H1 (cell line): ENCODE measurements at regions not wholly inside any gene's neighbourhood (a gene's known extent, or its start where the extent isn't known, plus 50 kb on each side); places are given as distances from the start of the nearest gene placed in this dataset.

ENCODE experiments used
- BACH1 ChIP-seq: IDR thresholded peaks from 2 replicates; pipeline ENCODE4 v1.6.1; 2012; ENCODE audit warnings: low read length, improper control_type of control experiment
- BCL11A ChIP-seq, 2 experiments: IDR thresholded peaks; one replicate each; pipeline ENCODE4 v1.6.1; 2011; ENCODE audit warnings: low read depth in 2 of 2, low read length in 2 of 2, mild to moderate bottlenecking in 2 of 2
- HDAC2 ChIP-seq, 2 experiments: fragments of 300-600 bp in 1 of 2; sonication (generic) in 1 of 2; IDR thresholded peaks; 2 replicates each; pipeline ENCODE4 v1.6.1; 2011 to 2012; ENCODE audit warnings: low read depth in 2 of 2, low read length in 2 of 2, mild to moderate bottlenecking in 2 of 2, moderate library complexity in 2 of 2, borderline replicate concordance in 1 of 2, inconsistent platforms in 1 of 2
- NANOG ChIP-seq: IDR thresholded peaks from 2 replicates; pipeline ENCODE4 v1.6.1; 2011; ENCODE audit warnings: low read length, low read depth, mild to moderate bottlenecking, inconsistent platforms; ENCODE audit not compliant: insufficient read depth, poor library complexity, severe bottlenecking
- POLR2A ChIP-seq, 2 experiments: IDR thresholded peaks; 1 replicate in 1 of 2; 2 replicates in 1 of 2; pipeline ENCODE4 v1.6.1; 2011; ENCODE audit warnings: low read depth in 2 of 2, low read length in 2 of 2, mild to moderate bottlenecking in 2 of 2; ENCODE audit errors: control extremely low read depth in 1 of 2
- SP1 ChIP-seq: IDR thresholded peaks from 2 replicates; pipeline ENCODE4 v1.6.1; 2011; ENCODE audit warnings: low read depth, low read length
- TCF12 ChIP-seq: IDR thresholded peaks from 2 replicates; pipeline ENCODE4 v1.6.1; 2011; ENCODE audit warnings: low read depth, mild to moderate bottlenecking, low read length
- TF ChIP-seq, protein P1 (sequence below): fragments of 300-600 bp; sonication (generic); IDR thresholded peaks from 2 replicates; pipeline ENCODE4 v1.7.1; 2012; ENCODE audit warnings: low read length, moderate library complexity, mild to moderate bottlenecking, inconsistent platforms; ENCODE audit not compliant: insufficient replicate concordance

DNA sequence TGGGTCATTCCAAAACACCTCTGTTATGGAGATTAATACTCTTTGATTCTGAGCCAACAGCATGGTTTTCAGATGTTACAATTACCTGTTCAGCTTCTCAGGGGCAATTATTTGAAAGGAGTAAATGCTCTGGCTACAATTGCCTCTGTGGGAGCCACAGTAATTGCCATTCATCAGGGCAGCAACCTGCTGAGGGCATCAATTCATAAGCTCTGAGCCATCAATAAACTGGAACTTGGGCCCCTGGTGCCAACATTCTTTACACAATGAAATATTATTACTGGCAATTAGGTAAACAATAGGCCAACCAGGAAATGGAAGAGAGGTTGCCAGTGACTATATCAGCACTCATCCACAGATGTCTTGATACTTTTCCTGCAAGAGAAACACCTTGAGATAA is 660.8 kb downstream of the MECOM start (continued):
- TF ChIP-seq, protein P1, sequence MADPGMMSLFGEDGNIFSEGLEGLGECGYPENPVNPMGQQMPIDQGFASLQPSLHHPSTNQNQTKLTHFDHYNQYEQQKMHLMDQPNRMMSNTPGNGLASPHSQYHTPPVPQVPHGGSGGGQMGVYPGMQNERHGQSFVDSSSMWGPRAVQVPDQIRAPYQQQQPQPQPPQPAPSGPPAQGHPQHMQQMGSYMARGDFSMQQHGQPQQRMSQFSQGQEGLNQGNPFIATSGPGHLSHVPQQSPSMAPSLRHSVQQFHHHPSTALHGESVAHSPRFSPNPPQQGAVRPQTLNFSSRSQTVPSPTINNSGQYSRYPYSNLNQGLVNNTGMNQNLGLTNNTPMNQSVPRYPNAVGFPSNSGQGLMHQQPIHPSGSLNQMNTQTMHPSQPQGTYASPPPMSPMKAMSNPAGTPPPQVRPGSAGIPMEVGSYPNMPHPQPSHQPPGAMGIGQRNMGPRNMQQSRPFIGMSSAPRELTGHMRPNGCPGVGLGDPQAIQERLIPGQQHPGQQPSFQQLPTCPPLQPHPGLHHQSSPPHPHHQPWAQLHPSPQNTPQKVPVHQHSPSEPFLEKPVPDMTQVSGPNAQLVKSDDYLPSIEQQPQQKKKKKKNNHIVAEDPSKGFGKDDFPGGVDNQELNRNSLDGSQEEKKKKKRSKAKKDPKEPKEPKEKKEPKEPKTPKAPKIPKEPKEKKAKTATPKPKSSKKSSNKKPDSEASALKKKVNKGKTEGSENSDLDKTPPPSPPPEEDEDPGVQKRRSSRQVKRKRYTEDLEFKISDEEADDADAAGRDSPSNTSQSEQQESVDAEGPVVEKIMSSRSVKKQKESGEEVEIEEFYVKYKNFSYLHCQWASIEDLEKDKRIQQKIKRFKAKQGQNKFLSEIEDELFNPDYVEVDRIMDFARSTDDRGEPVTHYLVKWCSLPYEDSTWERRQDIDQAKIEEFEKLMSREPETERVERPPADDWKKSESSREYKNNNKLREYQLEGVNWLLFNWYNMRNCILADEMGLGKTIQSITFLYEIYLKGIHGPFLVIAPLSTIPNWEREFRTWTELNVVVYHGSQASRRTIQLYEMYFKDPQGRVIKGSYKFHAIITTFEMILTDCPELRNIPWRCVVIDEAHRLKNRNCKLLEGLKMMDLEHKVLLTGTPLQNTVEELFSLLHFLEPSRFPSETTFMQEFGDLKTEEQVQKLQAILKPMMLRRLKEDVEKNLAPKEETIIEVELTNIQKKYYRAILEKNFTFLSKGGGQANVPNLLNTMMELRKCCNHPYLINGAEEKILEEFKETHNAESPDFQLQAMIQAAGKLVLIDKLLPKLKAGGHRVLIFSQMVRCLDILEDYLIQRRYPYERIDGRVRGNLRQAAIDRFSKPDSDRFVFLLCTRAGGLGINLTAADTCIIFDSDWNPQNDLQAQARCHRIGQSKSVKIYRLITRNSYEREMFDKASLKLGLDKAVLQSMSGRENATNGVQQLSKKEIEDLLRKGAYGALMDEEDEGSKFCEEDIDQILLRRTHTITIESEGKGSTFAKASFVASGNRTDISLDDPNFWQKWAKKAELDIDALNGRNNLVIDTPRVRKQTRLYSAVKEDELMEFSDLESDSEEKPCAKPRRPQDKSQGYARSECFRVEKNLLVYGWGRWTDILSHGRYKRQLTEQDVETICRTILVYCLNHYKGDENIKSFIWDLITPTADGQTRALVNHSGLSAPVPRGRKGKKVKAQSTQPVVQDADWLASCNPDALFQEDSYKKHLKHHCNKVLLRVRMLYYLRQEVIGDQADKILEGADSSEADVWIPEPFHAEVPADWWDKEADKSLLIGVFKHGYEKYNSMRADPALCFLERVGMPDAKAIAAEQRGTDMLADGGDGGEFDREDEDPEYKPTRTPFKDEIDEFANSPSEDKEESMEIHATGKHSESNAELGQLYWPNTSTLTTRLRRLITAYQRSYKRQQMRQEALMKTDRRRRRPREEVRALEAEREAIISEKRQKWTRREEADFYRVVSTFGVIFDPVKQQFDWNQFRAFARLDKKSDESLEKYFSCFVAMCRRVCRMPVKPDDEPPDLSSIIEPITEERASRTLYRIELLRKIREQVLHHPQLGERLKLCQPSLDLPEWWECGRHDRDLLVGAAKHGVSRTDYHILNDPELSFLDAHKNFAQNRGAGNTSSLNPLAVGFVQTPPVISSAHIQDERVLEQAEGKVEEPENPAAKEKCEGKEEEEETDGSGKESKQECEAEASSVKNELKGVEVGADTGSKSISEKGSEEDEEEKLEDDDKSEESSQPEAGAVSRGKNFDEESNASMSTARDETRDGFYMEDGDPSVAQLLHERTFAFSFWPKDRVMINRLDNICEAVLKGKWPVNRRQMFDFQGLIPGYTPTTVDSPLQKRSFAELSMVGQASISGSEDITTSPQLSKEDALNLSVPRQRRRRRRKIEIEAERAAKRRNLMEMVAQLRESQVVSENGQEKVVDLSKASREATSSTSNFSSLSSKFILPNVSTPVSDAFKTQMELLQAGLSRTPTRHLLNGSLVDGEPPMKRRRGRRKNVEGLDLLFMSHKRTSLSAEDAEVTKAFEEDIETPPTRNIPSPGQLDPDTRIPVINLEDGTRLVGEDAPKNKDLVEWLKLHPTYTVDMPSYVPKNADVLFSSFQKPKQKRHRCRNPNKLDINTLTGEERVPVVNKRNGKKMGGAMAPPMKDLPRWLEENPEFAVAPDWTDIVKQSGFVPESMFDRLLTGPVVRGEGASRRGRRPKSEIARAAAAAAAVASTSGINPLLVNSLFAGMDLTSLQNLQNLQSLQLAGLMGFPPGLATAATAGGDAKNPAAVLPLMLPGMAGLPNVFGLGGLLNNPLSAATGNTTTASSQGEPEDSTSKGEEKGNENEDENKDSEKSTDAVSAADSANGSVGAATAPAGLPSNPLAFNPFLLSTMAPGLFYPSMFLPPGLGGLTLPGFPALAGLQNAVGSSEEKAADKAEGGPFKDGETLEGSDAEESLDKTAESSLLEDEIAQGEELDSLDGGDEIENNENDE: peak; percentile 52
- TF ChIP-seq BACH1 (no peak), NANOG (peak; percentile 99), BCL11A (IDR thresholded peaks at IDR 0.05; ENCODE audit: low read depth in 2 of 2, low read length in 2 of 2) (peak in 1 of 2 experiments; percentile 4), HDAC2 (IDR thresholded peaks at IDR 0.05; ENCODE audit: borderline replicate concordance in 1 of 2, low read depth in 2 of 2, low read length in 2 of 2) (peak in 1 of 2 experiments; percentile 83; a peak in 2 of 4 replicates), POLR2A (IDR thresholded peaks at IDR 0.05; ENCODE audit: control extremely low read depth in 1 of 2, low read depth in 2 of 2, low read length in 2 of 2) (no peak), SP1 (0 out of 2 replicates have a peak, but pooled peaks have one; percentile 10), TCF12 (no peak)
